Dermis blood vessel endothelial cell (primary cell): ENCODE measurements at regions not wholly inside any gene's neighbourhood (a gene's known extent, or its start where the extent isn't known, plus 50 kb on each side); places are given as distances from the start of the nearest gene placed in this dataset.
A peak's percentile ranks its signal among the peaks of the same experiment; 100 is the strongest.
"Not testable (repeated sequence)": the region's sequence is repeated elsewhere in the genome, so short reads cannot be mapped to it uniquely, and the experiment has no call there.

ENCODE experiments used
- DNase-seq: peaks from one replicate; pipeline ENCODE4 v3.0.0; 2010

GRCh38 chr4:126182786-126183185 lies 868.0 kb downstream of the FAT4 start:
- DNase-seq: no peak

GRCh38 chr4:126183206-126183605 lies 868.5 kb downstream of the FAT4 start:
- DNase-seq: no peak

- no peak for DNase-seq
Observed at GRCh38 chr4:126191536-126191935, 876.8 kb downstream of the FAT4 start.

- DNase-seq: no peak
Observed at GRCh38 chr4:126192506-126192905, 877.8 kb downstream of the FAT4 start.

- DNase-seq: not testable (repeated sequence)
Observed at GRCh38 chr4:126201251-126202138, 886.7 kb downstream of the FAT4 start.

- no peak for DNase-seq
Observed at GRCh38 chr4:126202226-126202625, 887.5 kb downstream of the FAT4 start.

GRCh38 chr4:126207910-126208309 lies 893.2 kb downstream of the FAT4 start:
- no peak for DNase-seq

- no peak for DNase-seq
Observed at GRCh38 chr4:126209147-126209546, 894.4 kb downstream of the FAT4 start.

- DNase-seq: no peak
Observed at GRCh38 chr4:126213996-126214395, 899.2 kb downstream of the FAT4 start.

GRCh38 chr4:126215759-126216158 lies 901.0 kb downstream of the FAT4 start:
- peak; percentile 57 for DNase-seq

GRCh38 chr4:126216611-126217010 lies 901.9 kb downstream of the FAT4 start:
- DNase-seq: no peak

- no peak for DNase-seq
Observed at GRCh38 chr4:126221282-126221681, 906.5 kb downstream of the FAT4 start.

GRCh38 chr4:126221717-126222340 lies 907.1 kb downstream of the FAT4 start:
- no peak for DNase-seq

GRCh38 chr4:126223784-126224407 lies 909.1 kb downstream of the FAT4 start:
- DNase-seq: peak; percentile 39

GRCh38 chr4:126227428-126227827 lies 912.7 kb downstream of the FAT4 start:
- DNase-seq: no peak

- no peak for DNase-seq
Observed at GRCh38 chr4:126230269-126230668, 915.5 kb downstream of the FAT4 start.

GRCh38 chr4:126233483-126233882 lies 918.7 kb downstream of the FAT4 start:
- no peak for DNase-seq

GRCh38 chr4:126238013-126238412 lies 923.3 kb downstream of the FAT4 start:
- DNase-seq: no peak

GRCh38 chr4:126241634-126242033 lies 926.9 kb downstream of the FAT4 start:
- DNase-seq: no peak

GRCh38 chr4:126242679-126243390 lies 928.1 kb downstream of the FAT4 start:
- peak; percentile 2 for DNase-seq

GRCh38 chr4:126247409-126247808 lies 932.7 kb downstream of the FAT4 start:
- no peak for DNase-seq

GRCh38 chr4:126250006-126250405 lies 935.3 kb downstream of the FAT4 start:
- no peak for DNase-seq

GRCh38 chr4:126251169-126251568 lies 936.4 kb downstream of the FAT4 start:
- DNase-seq: no peak
